ENCODE measurements at regions not wholly inside any gene's neighbourhood (a gene's known extent, or its start where the extent isn't known, plus 50 kb on each side); places are given as distances from the start of the nearest gene placed in this dataset.

DNA sequence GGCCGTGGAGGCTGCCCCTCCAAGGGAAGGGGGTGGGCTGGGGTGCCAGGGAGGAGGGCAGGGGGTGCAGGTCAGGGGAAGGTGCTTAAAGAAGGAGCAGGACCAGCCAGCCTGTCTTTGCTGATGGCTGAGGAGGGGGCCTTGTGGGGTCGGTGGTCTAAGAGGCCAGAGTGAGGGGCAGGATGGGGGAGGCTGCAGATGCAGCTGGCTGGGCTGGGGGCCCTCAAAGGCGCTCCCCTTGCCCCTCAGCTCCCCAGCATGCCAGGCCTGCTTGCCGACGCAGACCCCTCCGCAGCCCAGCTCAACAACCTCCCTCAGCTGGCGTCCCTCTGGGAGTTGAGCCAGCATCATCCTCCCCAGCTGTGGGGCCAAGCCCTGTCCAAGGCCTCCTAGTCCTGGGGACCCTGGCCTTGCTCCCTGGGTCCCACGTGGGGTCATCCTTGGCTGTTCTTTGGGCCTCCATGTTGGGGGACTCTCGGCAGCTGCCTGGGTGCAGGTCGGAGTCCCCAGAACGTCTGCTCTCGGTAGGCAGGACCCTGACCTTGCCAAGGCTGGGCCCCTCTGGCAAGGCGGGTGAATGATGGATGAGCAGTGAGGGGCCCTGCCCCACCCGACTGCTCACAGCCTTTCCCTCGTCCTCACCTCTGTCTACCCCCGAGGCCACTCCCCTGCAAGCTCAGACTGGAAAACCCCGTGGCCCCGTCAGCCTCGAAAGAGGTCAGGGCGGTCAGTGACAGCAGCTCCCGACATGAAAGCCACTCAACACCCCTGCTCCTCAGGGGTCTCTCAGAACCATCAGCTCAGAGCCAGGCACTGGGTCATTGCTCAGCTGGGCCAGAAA lies 119.4 kb downstream of the FAM53A start:
- in situ Hi-C loops (cut with HindIII; ENCODE audit: low pct_unique_long_range_greater_than_20kb, low sequenced_read_pairs): no loop called here

DNA sequence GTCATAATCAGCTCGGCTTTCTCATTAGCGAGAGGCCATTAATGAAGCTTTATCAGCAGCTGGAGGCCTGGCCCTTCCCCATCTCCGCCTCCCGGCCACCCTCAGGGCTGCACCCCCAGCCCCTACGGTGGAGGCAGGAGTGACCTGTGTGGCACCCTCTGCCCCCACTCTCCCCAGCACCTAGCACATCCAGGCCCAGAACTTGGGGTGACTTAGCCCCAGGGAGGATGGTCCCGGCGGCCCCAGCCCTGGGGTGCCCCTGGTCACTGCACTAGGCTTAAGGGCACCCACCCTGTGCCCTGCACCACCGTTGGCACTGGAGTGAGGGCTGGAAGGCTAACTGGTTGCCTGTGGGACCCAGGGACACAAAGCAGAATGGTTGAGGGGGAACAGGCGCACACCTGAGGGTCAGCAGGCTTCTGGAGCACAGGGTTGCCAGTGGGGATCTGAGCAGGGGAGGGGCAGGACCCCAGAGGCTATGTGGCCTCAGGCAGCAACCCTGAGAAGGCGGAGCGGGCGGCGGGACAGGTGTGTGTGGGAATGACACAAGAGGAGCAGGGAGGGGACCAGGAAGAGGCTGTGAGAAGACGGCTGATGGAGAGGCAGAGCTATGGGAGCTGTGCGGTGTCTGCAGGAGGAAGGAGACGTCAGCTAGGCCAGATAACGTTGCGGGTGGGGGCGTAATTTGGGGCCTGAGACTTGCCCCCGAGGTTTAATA lies 120.2 kb downstream of the FAM53A start:
- in situ Hi-C loops (cut with HindIII; ENCODE audit: low pct_unique_long_range_greater_than_20kb, low sequenced_read_pairs): no loop called here
- no peak for DNase-seq (ENCODE audit: low read depth)

More for the DNA sequence above, 119.4 kb downstream of the FAM53A start:
- DNase-seq (ENCODE audit: low read depth): no peak

DNA sequence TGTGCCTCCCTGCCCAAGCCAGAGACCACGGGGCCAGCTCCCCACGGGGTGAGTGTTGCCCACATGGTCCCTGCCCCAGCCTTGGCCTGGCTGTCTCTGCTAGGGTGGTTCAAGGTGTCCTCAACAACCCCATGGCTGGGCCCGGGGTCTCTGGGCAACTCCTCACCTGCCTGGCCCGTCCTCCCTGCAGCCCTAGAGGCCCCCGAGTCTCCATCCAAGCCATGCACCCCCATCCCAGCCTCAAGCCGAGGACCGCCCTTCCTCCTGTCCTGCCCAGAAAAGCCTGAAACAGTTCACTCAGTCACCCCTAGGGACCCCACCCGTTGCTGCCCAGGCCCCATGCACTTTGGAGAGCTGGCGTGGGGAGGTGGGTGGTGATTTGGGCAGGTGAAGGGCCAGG lies 120.9 kb downstream of the FAM53A start:
- no peak for DNase-seq (ENCODE audit: low read depth)
- in situ Hi-C loops (cut with HindIII; ENCODE audit: low pct_unique_long_range_greater_than_20kb, low sequenced_read_pairs): no loop called here

GRCh38 chr4:1562771-1563170 lies 121.3 kb downstream of the FAM53A start:
- in situ Hi-C loops (cut with HindIII; ENCODE audit: low pct_unique_long_range_greater_than_20kb, low sequenced_read_pairs): no loop called here
- DNase-seq (ENCODE audit: low read depth): no peak

GRCh38 chr4:1562371-1562770 lies 121.7 kb downstream of the FAM53A start:
- in situ Hi-C loops (cut with HindIII; ENCODE audit: low pct_unique_long_range_greater_than_20kb, low sequenced_read_pairs): no loop called here
- no peak for DNase-seq (ENCODE audit: low read depth)

GRCh38 chr4:1561286-1561990 lies 122.7 kb downstream of the FAM53A start:
- DNase-seq (ENCODE audit: low read depth): no peak
- in situ Hi-C loops (cut with HindIII; ENCODE audit: low pct_unique_long_range_greater_than_20kb, low sequenced_read_pairs): no loop called here

- no peak for DNase-seq (ENCODE audit: low read depth)
- in situ Hi-C loops (cut with HindIII; ENCODE audit: low pct_unique_long_range_greater_than_20kb, low sequenced_read_pairs): no loop called here
Measured at GRCh38 chr4:1559896-1560650, 124.0 kb downstream of the FAM53A start.

GRCh38 chr4:1558205-1558604 lies 125.9 kb downstream of the FAM53A start:
- in situ Hi-C loops (cut with HindIII; ENCODE audit: low pct_unique_long_range_greater_than_20kb, low sequenced_read_pairs): no loop called here
- no peak for DNase-seq (ENCODE audit: low read depth)

DNA sequence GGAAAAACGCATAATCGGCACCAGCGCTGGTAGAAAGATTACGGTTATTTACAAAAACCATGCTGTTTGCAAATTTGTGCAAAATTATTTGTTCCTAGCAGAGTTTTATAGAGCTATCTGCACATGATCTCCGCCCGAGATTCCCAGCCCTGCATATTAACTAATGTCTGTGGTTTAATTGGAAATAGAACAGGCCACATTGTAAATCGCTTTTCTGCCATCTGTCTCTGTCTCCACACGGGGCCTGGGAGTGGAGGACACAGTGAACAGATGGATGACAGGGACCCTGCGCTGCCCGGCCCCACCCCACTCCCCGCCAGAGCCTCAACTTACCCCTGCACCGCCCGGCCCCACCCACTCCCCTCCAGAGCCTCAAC lies 126.9 kb downstream of the FAM53A start:
- in situ Hi-C loops (cut with HindIII; ENCODE audit: low pct_unique_long_range_greater_than_20kb, low sequenced_read_pairs): no loop called here
- DNase-seq (ENCODE audit: low read depth): no peak

GRCh38 chr4:1556541-1557220 lies 127.4 kb downstream of the FAM53A start:
- in situ Hi-C loops (cut with HindIII; ENCODE audit: low pct_unique_long_range_greater_than_20kb, low sequenced_read_pairs): no loop called here
- DNase-seq (ENCODE audit: low read depth): no peak

GRCh38 chr4:1554876-1555265 lies 129.2 kb downstream of the FAM53A start:
- no peak for DNase-seq (ENCODE audit: low read depth)
- in situ Hi-C loops (cut with HindIII; ENCODE audit: low pct_unique_long_range_greater_than_20kb, low sequenced_read_pairs): no loop called here

- in situ Hi-C loops (cut with HindIII; ENCODE audit: low pct_unique_long_range_greater_than_20kb, low sequenced_read_pairs): no loop called here
- no peak for DNase-seq (ENCODE audit: low read depth)
Measured at GRCh38 chr4:1554246-1554875, 129.8 kb downstream of the FAM53A start.

DNA sequence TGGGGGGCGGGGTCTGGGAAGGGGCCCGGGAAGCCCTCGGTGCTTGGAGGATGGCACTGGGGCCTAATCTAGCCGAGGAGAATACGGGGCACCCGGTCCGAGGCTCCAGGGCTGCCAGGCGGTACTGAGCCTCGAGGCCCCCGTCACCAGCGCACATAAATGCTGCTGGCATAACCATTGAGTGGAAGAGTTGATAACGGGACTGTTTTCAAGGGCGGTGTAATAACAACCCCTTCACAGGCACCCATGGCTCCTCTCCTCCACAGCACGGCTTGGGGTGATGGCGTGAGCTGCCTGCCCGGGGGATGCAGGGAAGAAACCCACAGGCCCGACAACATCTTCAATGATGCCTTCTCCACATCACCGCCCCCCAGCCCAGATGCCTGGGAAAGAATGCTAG lies 130.7 kb downstream of the FAM53A start:
- in situ Hi-C loops (cut with HindIII; ENCODE audit: low pct_unique_long_range_greater_than_20kb, low sequenced_read_pairs): no loop called here
- no peak for DNase-seq (ENCODE audit: low read depth)

- DNase-seq (ENCODE audit: low read depth): no peak
- in situ Hi-C loops (cut with HindIII; ENCODE audit: low pct_unique_long_range_greater_than_20kb, low sequenced_read_pairs): no loop called here
Measured at GRCh38 chr4:1552451-1552850, 131.7 kb downstream of the FAM53A start.

GRCh38 chr4:1551211-1551610 lies 132.9 kb downstream of the FAM53A start:
- DNase-seq (ENCODE audit: low read depth): no peak
- in situ Hi-C loops (cut with HindIII; ENCODE audit: low pct_unique_long_range_greater_than_20kb, low sequenced_read_pairs): no loop called here

DNA sequence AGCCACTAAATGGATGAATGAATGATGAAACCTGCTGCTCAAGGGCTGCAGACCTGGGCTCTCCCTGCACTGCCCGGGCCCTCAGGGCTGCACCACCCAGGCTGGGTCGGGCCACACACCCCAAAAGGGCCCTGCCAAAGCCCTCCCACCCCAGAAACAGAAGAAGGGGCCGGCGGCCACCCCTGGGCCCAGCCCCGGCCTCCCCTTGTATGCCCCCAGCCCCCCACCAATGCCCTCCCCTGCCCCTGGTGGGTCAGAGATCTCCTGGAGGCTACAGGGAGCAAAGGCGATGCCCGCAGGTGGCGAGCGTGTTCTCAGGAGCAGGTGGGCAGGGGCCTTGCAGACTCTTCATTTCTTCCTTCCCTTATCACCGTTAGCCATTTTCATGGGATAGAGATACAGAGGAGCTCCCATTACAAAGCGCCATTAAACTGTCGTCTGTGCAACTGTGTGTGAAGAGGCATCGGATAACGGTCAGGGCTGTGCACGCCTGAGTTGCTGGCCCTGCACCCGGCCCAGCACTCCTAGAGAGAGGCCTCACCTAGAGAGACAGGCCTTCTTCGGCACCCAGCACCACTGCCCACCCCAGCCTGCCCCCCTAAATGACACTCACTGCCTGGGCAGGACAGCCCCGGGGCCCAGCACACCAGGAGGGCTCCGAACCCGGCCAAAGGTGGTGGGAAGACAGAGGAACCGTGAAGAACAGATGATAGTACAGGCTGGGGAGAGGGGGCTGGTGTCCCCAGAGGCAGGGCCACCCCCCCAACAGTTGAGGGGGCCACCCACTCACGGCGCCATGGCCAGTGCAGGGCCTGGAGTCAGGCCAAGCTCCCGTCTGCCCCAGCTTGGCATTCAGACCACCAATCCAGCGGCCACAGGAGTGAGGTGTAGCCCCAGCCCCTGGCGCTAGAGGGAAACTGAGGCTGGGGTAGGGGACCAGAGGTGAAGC lies 133.7 kb downstream of the FAM53A start:
- in situ Hi-C loops (cut with HindIII; ENCODE audit: low pct_unique_long_range_greater_than_20kb, low sequenced_read_pairs): no loop called here
- DNase-seq (ENCODE audit: low read depth): no peak

DNA sequence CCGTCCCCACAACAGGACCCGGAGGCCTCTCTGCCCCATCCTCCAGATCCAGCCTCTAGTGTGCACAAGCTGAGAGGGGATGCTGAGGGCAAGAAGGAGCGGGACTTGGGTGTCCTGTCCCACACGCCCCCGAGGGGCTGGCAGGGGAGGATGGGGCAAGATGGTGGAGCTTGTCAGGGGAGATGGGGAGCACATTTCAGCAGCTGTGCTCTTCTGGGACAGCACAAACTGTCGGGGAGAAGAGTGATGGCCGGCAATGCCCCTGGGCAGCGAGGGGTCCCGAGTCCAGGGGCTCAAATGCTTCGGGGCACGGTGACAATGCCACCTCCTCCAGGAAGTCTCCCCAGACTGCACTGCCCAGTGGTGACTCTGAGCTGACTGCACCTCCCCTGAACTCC lies 134.5 kb downstream of the FAM53A start:
- DNase-seq (ENCODE audit: low read depth): no peak
- in situ Hi-C loops (cut with HindIII; ENCODE audit: low pct_unique_long_range_greater_than_20kb, low sequenced_read_pairs): no loop called here

All from Caki2 (cell line).